Natural killer cell treated with Interleukin-12 subunit alpha and Interleukin-12 subunit beta and Interleukin-15 and Interleukin-18, amount 100 ng/mL, for 72 hours (primary cell): ENCODE measurements at regions not wholly inside any gene's neighbourhood (a gene's known extent, or its start where the extent isn't known, plus 50 kb on each side); places are given as distances from the start of the nearest gene placed in this dataset.
"Not testable (repeated sequence)": the region's sequence is repeated elsewhere in the genome, so short reads cannot be mapped to it uniquely, and the experiment has no call there.

ENCODE experiments used
- ATAC-seq, 2 donors: fragments of 150-1000 bp; cut with Tn5 transposase in 1 of 2; sonication (Bioruptor Pico), chemical (Tn5 transposase) in 1 of 2; 2 replicates each; pipeline ENCODE4 v1.10.0; 2021
- DNase-seq: peaks from one replicate; pipeline ENCODE4 v3.0.0; 2022; ENCODE audit warnings: low spot score
- H3K27ac Mint-ChIP-seq, 2 donors: 1 replicate in 1 of 2; 2 replicates in 1 of 2; pipeline ENCODE4 v1.8.0; 2022; ENCODE audit warnings: mixed read lengths in 2 of 2, mild to moderate bottlenecking in 1 of 2, moderate library complexity in 1 of 2
- H3K27me3 Mint-ChIP-seq, 2 donors: 1 replicate in 1 of 2; 2 replicates in 1 of 2; pipeline ENCODE4 v1.8.0; 2022; ENCODE audit warnings: mixed read lengths in 2 of 2
- H3K36me3 Mint-ChIP-seq: one replicate; pipeline ENCODE4 v1.8.0; 2022; ENCODE audit warnings: mixed read lengths
- H3K4me1 Mint-ChIP-seq, 2 donors: 1 replicate in 1 of 2; 2 replicates in 1 of 2; pipeline ENCODE4 v1.8.0; 2022; ENCODE audit warnings: low read depth in 2 of 2, mixed read lengths in 2 of 2, mild to moderate bottlenecking in 1 of 2
- H3K4me3 Mint-ChIP-seq: one replicate; pipeline ENCODE4 v1.8.0; 2022; ENCODE audit warnings: mixed read lengths
- H3K9me3 Mint-ChIP-seq: 2 replicates; pipeline ENCODE4 v1.8.0; 2022; ENCODE audit warnings: mixed read lengths

DNA sequence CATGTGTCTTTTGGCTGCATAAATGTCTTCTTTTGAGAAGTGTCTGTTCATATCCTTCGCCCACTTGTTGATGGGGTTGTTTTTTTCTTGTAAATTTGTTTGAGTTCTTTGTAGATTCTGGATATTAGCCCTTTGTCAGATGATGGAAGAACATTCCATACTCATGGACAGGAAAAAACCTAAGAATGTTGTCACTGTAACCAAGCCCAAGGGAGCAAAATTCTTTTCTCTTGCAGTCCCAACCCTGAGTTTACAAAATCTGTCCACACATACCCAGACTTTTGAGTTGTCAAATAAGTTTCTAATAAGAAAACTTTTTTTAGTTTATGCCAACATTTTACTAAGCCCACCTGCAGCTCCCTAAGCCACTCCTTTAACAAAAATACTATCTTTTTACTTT lies 408.2 kb upstream of the FAT1 start:
- not testable (repeated sequence) for H3K9me3 Mint-ChIP-seq, H3K36me3 Mint-ChIP-seq, H3K27me3 Mint-ChIP-seq, H3K4me1 Mint-ChIP-seq, H3K4me3 Mint-ChIP-seq, ATAC-seq, H3K27ac Mint-ChIP-seq, DNase-seq

DNA sequence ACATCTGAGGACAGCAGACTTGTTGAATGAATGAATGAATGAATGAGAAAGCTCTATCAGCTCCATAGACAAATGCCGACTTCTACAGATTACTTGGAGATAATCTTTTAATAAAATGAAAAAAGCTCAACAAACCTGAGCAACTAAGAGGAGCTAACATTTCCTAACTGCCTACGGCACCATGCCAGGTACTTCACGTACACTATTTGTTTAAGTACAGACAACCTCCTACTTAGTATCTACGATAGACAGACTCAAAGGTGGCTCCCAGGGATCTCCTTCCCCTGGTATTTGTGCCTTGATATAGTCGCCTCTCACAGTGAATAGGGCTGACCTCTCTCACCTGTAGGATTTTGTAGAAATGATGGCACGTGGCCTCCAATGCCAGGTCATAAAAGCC lies 412.2 kb upstream of the FAT1 start:
- Mint-ChIP-seq H3K9me3 (peaks cover 3% of the 10 kb centered on the region), H3K4me3 (no peak overlapping the region), H3K27me3 (no peaks in the 10 kb centered on the region), H3K4me1 (no peaks in the 10 kb centered on the region), H3K36me3 (no peaks in the 10 kb centered on the region), H3K27ac (no peak overlapping the region)
- no peak for DNase-seq
- ATAC-seq, result no peak

DNA sequence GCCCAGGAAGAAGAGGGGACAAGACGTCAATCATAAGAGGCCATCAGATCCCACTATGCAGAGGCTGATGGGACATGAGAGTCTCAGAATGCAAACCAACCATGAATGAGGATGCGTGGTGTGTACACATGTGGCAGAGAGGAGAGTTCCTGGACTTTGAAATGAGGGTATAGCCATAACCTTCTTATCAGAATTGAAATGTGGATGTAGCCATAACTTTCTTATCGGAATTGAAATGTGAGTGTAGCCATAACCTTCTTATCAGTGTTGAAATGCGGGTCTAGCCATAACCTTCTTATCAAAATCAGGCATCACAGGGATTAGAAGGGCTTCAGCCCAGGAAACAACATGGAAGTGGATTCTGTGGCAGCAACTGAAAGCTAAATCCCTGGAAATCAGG lies 415.5 kb upstream of the FAT1 start:
- DNase-seq (no peak), ATAC-seq (no peak)
- Mint-ChIP-seq H3K4me1 (no peaks in the 10 kb centered on the region), H3K27me3 (no peaks in the 10 kb centered on the region), H3K4me3 (no peak overlapping the region), H3K36me3 (no peaks in the 10 kb centered on the region), H3K9me3 (peaks cover 3% of the 10 kb centered on the region), H3K27ac (no peak overlapping the region)

DNA sequence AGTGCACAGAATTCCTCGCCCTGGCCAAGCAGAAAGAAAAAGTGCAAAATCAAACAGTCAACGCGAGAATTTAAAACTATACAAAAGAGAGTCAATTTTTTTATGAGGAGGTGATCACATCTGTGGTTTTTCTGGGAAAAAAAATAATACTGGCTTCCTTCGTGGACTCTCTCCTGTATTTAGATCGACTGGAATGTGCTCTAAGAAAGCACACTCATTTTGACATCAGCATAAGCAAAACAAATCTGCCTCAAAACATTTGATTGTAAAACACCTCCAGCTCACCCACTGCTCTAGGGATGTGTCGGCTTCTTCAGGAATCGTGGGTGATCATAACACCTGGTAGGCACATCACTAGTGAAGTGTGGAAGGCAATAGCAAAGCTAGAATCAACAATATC lies 417.4 kb upstream of the FAT1 start:
- Mint-ChIP-seq H3K4me1 (no peaks in the 10 kb centered on the region), H3K9me3 (peaks cover 3% of the 10 kb centered on the region), H3K4me3 (no peak overlapping the region), H3K27me3 (no peaks in the 10 kb centered on the region), H3K27ac (no peak overlapping the region), H3K36me3 (no peaks in the 10 kb centered on the region)
- ATAC-seq (no peak), DNase-seq (no peak)

DNA sequence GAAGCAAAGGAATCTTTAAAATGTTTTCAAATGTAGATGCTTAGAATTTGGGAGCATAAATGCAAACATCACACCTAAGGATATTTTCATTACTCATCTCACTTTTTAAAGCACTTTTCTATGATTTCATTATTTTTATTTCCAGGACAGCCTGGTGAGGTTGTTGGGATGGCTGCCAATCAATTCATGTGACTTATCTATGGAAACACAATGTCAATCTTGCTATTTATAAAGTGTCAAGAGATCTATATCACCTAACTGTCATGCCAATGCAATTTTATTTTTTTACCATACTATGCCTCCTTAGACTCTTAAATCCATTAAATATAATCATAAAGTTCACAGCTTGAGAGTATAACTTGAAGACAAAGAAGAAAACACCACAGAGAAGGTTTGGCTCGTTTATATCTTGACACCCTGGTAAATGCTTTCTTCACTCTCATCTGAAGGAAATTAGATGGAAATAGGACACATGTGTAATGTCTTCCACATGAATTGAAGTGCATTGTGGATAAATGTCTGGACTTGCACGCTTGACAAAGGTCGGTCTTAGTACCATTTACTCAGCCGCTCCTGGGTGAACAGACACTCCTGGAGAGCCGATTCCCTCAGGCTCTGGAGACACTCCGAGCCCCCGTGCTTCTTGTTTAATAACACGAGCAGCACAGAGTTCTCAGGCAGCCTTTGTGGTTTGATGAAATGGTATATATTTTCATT lies 425.7 kb upstream of the FAT1 start:
- Mint-ChIP-seq H3K27me3 (no peaks in the 10 kb centered on the region), H3K4me3 (no peak overlapping the region), H3K9me3 (peaks cover 22% of the 10 kb centered on the region), H3K36me3 (peaks cover 4% of the 10 kb centered on the region), H3K4me1 (no peaks in the 10 kb centered on the region), H3K27ac (no peak overlapping the region)
- no peak for ATAC-seq
- no peak for DNase-seq

DNA sequence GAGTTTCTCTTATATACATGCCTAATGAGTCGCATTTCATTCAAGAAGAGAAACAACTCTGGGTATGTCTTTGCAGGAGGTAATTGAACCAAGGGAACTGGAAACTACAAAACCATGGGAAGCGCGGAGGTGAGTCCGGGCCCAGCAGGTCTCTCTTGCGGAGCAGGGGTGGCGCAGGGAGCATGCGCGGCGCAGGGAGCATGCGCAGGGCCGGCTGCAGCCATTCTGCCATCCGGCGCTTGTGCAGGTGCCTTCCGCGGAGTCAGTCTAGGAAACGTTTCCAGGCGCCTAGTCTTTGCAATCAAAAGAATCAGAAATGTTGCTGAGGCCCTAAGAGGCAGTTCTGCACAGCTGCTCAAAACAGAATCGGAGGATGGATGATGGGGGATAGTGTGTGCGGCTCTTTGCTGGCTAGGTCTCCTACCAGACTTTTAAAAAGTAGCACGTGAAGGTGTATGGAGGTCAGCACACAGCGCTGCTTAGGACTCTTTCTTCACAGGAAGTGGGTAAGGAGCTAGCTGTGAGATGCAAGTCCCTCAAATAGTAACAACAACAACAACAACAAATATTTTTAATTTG lies 433.8 kb upstream of the FAT1 start:
- Mint-ChIP-seq H3K4me3 (no peak overlapping the region), H3K36me3 (no peaks in the 10 kb centered on the region), H3K27ac (no peak overlapping the region), H3K4me1 (no peaks in the 10 kb centered on the region), H3K27me3 (no peaks in the 10 kb centered on the region), H3K9me3 (peaks cover 17% of the 10 kb centered on the region)
- DNase-seq, result no peak
- no peak for ATAC-seq

DNA sequence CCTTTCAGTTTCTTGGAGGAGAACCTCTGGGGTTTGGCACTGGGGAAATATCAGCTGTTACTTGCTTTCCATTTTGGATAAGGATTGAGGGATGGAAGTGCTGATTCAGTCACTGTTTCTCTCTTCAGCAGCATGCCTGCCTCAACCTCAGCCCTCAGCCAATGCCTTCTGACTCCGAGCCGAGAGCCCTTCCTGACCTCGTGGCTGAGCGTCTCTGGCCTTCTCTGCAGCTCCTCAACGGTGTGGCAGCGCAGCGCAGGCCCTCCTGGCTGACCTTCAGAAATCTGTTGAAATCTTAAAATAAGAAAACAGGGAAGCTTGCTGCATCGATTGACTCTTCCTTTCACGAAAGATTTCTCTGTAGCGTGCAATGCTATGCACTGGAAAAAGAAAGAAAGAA lies 434.3 kb upstream of the FAT1 start:
- no peaks in the 10 kb centered on the region for H3K36me3 Mint-ChIP-seq
- no peaks in the 10 kb centered on the region for H3K4me1 Mint-ChIP-seq
- no peaks in the 10 kb centered on the region for H3K27me3 Mint-ChIP-seq
- H3K27ac Mint-ChIP-seq, result no peak overlapping the region
- no peak for ATAC-seq
- no peak overlapping the region for H3K4me3 Mint-ChIP-seq
- no peak for DNase-seq
- H3K9me3 Mint-ChIP-seq, result peaks cover 17% of the 10 kb centered on the region

DNA sequence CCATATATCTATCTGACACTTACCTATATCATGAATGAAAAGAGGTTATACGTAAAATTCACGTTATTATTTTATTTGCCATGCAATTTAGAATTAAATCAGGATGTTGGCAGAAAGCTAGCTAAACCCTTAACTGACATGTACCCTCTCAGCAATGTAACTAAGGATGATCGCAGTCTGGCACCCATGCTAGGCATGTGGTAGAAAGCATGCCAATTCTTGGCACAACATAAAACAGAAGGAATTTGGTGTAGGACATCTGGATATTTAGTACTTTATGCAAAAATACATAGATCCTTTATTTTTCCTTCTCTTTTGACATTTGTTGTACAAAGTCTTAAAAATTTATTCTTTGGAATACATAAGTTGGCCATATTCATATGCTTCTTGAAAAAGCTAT lies 436.8 kb upstream of the FAT1 start:
- no peak for ATAC-seq
- no peak overlapping the region for H3K27ac Mint-ChIP-seq
- no peak for DNase-seq
- peaks cover 15% of the 10 kb centered on the region for H3K9me3 Mint-ChIP-seq
- no peaks in the 10 kb centered on the region for H3K36me3 Mint-ChIP-seq
- H3K27me3 Mint-ChIP-seq, result no peaks in the 10 kb centered on the region
- H3K4me1 Mint-ChIP-seq, result no peaks in the 10 kb centered on the region
- no peak overlapping the region for H3K4me3 Mint-ChIP-seq

DNA sequence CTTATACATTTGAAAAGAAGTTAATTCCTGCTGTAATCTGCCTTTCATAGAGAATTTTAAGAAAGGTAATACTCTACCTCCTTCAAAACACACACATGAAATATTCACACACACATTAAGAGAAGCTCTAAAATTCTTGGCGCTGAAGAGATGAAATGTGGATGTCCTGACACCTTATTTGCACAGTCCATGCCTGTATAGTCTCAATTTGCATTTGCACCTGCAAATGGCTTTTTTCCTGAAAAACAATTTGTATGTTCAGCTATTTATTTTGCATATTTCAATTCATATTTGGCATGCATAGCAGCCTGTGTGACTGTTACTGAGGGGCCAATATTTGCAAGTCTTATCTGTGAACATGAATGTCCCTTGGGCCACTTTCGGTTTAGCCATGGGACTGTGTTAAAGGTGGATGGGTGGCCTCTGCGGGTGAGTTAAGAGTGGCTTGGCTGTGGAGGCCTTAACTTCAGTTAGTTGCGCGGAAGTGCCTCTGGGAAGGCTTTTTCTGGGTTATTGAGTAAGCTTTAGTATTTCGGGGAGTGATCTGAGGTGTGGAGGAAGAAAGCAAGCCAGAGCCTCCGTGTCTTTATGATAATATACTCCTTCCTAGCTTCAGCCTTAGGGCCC lies 443.3 kb upstream of the FAT1 start:
- DNase-seq (no peak), ATAC-seq (no peak)
- Mint-ChIP-seq H3K9me3 (peaks cover 15% of the 10 kb centered on the region), H3K4me3 (no peak overlapping the region), H3K27me3 (no peaks in the 10 kb centered on the region), H3K36me3 (peaks cover 4% of the 10 kb centered on the region), H3K27ac (no peak overlapping the region), H3K4me1 (no peaks in the 10 kb centered on the region)

DNA sequence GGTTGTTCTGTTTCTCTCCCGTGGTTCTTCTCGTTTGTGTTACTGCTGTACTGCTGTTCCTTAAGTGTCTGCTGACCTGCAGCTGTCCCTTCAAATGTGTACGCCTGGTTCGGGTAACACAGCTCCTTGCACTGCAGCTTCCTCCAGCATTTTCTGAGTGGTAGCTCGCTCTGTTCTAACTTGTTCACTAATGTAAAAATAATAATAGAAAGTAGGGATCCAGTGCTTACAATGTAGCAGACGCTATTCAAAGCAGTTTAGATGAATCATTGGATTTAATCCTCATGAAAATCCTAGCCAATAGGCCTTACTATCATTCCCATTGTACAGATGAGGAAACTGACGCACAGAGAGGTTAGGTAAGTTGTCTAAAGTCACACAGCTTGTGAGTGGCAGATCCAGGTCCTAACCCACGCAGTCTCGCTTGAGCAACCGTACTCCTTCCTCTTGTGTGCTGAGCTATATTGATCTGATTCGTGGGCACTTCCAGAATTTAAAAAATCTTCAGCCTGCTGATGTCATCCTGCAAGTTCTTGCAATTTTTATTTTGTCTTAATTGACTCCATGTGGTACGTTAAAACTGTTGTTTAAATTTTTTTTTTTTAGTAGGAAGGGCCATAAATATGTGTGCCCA lies 448.2 kb upstream of the FAT1 start:
- H3K27ac Mint-ChIP-seq, result no peak overlapping the region
- DNase-seq, result no peak
- H3K27me3 Mint-ChIP-seq, result no peaks in the 10 kb centered on the region
- H3K9me3 Mint-ChIP-seq, result peaks cover 20% of the 10 kb centered on the region
- no peaks in the 10 kb centered on the region for H3K4me1 Mint-ChIP-seq
- H3K36me3 Mint-ChIP-seq, result peaks cover 13% of the 10 kb centered on the region
- no peak for ATAC-seq
- no peak overlapping the region for H3K4me3 Mint-ChIP-seq

DNA sequence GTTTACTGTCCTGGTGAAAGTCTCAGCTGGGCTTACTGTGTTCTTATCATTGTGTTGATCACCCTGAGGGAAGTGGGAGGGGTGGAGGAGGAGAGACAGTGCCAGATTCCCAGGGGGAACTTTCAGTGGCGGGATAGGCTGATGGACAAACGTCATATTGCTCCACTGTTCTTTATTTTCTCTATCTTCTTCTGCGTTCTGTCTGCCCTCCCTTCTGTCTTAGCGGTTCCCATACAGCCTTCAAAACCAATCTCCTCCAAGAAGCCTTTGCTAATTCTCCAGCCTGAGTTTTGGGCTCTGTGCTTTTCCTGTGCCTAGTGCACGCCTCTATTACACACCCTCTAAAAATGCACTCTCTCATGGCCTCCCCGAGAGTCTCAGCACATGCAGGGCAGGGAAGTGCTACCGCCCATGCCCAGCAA lies 448.7 kb upstream of the FAT1 start:
- H3K4me1 Mint-ChIP-seq, result no peaks in the 10 kb centered on the region
- ATAC-seq (no peak), DNase-seq (no peak)
- H3K4me3 Mint-ChIP-seq, result no peak overlapping the region
- no peak overlapping the region for H3K27ac Mint-ChIP-seq
- peaks cover 13% of the 10 kb centered on the region for H3K36me3 Mint-ChIP-seq
- no peaks in the 10 kb centered on the region for H3K27me3 Mint-ChIP-seq
- H3K9me3 Mint-ChIP-seq, result peaks cover 20% of the 10 kb centered on the region

DNA sequence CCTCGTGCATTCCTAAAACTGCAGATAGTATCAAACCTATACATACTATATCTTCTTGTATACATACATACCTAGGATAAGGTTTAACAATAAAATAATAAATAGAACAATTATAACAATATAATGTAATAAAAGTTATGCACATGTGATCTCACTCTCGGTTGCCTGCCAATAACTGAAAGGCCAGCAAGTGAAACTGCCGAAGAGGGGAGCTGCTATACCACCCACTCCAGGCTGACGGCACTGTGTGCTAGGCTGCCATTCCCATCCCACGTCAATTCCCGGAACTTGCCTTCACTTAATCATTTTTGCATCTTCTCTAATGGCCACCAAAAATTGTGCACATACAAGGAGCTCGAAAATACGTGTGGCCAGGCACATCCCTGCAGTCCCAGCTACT lies 451.1 kb upstream of the FAT1 start:
- Mint-ChIP-seq H3K27ac (no peak overlapping the region), H3K4me1 (no peaks in the 10 kb centered on the region), H3K4me3 (no peak overlapping the region), H3K9me3 (peaks cover 26% of the 10 kb centered on the region), H3K27me3 (no peaks in the 10 kb centered on the region), H3K36me3 (peaks cover 13% of the 10 kb centered on the region)
- ATAC-seq (no peak), DNase-seq (no peak)

DNA sequence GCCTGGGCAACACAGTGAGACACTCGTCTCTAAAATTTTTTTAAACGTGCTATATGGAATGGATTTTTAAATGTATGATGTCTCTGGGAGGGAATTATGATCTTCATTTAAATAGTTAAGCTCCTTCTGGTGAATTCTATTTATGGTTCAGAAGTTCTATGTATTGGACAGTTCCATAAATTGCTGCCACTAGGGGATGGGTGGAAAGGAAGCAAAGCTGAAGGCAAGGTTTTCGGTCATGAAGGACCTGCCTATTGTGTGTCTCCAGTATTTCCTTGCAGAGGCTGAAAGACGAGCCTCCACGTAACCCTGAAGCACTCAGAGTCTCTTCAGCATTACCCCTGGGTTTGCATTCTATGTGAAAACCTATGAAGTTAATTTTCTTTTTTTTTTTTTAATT lies 451.5 kb upstream of the FAT1 start:
- no peak for DNase-seq
- H3K36me3 Mint-ChIP-seq, result peaks cover 13% of the 10 kb centered on the region
- H3K9me3 Mint-ChIP-seq, result peaks cover 26% of the 10 kb centered on the region
- H3K27me3 Mint-ChIP-seq, result no peaks in the 10 kb centered on the region
- ATAC-seq, result no peak
- no peak overlapping the region for H3K4me3 Mint-ChIP-seq
- H3K4me1 Mint-ChIP-seq, result no peaks in the 10 kb centered on the region
- H3K27ac Mint-ChIP-seq, result no peak overlapping the region

DNA sequence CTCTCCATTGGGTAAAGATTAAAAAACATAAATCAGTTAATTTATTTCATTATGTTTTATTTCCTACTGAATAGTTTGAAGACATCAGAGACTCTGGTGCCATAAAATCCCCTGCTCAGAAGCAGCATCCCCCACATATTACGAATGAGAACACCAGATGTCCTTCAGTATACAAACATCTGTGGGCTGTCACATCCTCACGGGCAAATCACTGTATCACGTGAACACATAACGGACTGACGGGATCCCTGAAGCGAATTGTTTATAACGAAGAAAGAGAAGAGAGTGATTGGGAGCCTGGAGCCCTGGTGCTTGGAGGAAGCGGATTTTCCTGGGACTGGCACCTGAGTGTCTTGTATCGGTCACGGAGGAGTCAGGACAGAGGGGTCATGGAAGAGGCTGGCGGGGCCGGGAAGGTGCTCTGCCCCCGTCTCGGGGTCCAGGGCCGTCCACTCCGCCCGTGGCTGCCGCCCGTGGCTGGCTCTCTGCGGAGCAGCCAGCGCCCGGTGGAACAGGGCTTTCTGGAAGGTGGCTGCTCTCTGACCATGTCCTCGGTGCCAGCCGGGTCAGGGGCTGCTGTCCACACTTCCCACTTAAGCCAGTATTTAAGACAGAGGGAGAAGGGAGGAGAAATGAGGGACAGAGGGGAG lies 452.7 kb upstream of the FAT1 start:
- Mint-ChIP-seq H3K27me3 (no peaks in the 10 kb centered on the region), H3K4me1 (no peaks in the 10 kb centered on the region), H3K36me3 (peaks cover 13% of the 10 kb centered on the region), H3K27ac (no peak overlapping the region), H3K9me3 (peaks cover 26% of the 10 kb centered on the region), H3K4me3 (no peak overlapping the region)
- DNase-seq (no peak), ATAC-seq (no peak)
